ENCODE measurements at regions not wholly inside any gene's neighbourhood (a gene's known extent, or its start where the extent isn't known, plus 50 kb on each side); places are given as distances from the start of the nearest gene placed in this dataset.

DNA sequence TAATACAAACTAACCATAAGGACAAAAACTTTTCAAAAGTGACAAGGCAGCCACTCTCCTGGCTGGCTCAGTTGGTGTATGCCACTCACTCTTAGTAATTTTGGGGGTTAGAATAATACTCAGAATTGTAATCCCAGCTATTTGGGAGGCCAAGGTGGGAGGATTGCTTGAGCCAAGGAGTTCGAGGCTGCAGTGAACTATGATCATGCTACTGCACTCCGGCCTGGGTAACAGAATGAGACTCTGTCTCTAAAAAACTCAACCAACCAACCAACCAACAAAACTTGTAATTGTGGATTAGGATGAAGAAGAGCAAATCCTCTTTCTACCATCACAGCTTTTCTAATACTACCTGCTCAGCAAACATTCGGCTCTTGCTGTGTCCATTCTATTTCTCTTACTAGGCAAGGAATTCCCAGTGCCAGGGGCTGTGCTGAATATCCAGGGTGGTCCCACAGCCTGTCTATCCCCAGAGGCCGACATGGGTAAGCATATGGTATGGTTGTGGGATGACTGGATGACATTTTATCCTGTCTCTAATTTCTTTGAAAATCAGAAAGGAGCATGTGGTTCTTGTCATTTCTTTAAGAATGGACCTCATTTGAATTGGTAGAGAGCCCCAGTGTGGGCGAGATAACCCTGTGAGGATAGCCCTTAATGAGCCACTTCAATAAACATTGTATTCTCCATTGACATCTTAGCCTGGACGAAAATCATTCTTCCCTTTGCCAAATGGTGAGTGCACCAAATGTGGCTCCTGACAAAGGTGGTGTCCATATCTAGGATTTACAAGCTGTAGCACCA, 220.1 kb downstream of the MYCN start:
- no peak for DNase-seq (ENCODE audit: low read depth in 2 of 2)

- no peak for DNase-seq (ENCODE audit: low read depth in 2 of 2)
Measured at GRCh38 chr2:16156411-16156810, 216.1 kb downstream of the MYCN start.

- DNase-seq (ENCODE audit: low read depth in 2 of 2): no peak
Measured at GRCh38 chr2:16155766-16156165, 215.4 kb downstream of the MYCN start.

GRCh38 chr2:16155366-16155765, 215.0 kb downstream of the MYCN start:
- no peak for DNase-seq (ENCODE audit: low read depth in 2 of 2)

DNA sequence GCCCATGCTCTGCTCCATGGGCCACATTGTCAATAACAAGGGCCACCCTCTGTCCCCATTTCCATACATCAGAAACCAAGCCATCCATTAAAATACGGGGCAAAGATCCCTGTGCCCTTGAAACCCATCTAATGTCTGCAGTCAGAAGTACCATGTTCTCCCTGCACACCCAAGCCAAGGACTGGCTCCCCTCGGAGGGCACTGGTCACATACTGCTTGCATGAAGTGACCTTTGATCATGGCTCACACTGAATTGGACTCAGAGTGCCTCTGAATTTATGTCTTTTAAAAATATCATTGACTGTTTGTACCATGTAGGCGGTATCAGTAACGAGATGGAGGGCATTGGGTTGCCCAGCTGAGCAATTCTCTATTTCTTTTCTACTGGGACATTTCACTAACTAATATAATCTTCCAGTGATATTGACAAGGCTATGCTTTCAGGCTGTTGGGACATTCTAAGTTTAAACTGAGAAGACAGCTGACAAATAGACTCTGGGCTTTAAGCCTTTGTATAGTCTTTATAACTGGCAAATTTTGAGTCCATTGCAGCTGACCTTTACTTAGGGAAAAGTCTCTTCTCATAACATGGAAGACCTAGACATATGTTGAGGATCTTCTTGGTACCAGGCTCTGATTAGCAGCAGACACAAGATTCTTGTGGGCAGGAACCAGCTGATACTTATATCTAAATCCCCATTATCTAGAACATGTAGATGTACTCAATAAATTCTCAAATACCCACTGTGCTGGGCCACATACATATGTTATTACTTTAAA, 214.3 kb downstream of the MYCN start:
- DNase-seq (ENCODE audit: low read depth in 2 of 2): no peak

- DNase-seq (ENCODE audit: low read depth in 2 of 2): no peak
Measured at GRCh38 chr2:16154061-16154460, 213.7 kb downstream of the MYCN start.

DNA sequence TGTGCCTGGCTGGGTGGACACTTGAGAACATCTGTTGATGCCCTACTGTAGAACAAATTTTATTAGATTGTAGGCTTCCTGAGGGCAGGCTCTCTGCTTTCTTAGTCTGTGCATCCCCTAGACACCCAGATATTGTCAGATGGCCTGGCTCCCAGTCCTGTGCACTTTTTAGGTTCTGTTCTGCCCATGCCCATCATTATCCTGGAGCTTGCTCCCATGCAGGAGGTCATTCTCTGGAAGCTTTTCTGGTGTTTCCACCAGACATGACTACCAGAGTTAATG, 213.3 kb downstream of the MYCN start:
- no peak for DNase-seq (ENCODE audit: low read depth in 2 of 2)

DNA sequence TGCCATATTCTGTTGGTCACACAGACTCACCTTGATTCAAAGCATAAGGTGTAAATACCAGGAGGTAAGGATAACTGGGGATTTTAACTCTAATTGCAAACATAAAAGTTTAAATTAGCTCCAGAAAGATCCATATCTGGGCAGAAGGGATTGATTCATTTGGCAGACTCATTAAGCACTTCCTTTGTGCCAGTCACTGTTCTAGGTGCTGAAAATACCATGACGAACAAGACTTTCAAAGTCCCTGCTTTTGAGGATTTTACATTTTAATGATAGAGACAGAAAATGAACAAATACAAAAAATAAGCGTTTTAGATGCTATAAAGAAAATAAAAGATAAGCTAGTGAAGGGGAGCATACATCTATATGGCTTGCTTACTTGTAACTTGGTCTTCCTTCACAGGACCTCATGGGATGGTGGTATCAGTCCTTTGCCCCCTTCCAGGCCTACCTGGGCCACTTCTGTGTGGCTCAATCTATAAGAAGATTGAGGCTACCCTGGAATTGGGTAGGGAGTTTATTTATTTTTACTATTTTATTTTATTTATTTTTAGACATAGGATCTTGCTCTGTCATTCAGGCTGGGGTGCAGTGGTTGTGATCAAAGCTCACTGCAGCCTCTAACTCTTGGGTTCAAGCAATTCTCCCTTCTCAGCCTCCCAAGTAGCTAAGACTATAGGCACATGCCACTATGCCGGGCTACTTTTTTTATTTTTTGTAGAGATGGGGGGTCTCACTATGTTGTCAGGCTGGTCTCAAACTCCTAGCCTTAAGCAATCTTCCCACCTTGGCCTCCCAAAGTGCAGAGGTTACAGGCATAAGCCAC, 212.8 kb downstream of the MYCN start:
- no peak for DNase-seq (ENCODE audit: low read depth in 2 of 2)

DNA sequence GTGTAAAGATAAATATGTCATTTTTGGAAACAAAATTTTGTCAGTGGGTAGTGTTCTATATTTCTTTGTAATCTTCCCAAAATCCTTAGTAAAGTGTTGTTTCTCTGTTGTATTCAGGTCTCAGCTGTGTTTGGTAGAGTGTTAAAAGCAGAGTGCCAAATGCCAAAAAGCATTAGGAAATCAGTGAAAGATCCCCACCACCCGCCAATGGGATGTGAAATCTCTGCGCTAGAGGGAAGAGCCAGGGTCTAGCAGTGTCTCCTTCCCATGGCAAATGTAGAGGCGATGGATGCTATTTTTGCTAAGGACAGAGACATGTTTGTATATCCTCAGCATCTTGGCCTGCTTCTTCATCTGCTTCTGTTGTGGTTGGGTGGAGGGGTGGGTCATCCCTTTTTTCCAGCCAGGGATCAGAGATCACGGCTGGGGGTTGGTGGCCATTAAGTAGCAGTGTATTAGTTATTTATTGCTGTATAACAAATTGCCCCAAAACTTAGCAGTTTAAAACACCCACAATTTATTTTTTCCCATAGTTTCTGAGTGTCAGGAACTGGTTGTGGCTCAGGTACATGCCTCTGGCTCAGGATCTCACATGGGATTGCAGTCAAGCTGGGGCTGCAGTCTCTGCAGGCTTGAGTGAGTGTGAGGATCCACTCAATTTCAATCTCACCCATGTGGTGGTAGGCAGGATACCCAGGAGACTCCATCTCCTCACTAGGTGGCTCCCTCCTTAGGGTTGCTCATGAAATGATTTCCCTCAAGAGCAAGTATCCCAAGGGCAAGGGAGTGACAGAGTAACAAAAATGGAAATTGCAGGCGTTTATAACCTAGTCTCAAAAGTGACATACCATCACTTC, 211.9 kb downstream of the MYCN start:
- DNase-seq (ENCODE audit: low read depth in 2 of 2): no peak

DNA sequence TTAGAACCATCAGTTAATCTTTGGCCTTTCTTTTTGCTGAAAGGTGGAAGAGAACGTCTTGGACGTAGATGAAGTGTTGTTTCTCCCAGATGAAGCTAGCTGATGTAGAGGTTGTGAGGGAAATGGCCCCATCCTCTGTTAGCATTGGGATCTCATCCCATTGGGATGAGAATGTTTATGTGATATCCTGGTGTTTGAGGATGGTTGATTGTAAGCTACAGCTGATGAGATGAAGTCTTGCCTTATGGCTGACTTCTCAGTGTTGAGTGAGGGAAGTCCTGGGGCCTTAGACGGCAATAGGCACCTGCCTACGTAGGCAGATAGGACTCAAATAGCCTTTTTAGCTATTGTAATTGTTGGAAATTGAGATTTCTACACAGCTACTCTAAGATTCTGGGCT, 211.3 kb downstream of the MYCN start:
- no peak for DNase-seq (ENCODE audit: low read depth in 2 of 2)

DNA sequence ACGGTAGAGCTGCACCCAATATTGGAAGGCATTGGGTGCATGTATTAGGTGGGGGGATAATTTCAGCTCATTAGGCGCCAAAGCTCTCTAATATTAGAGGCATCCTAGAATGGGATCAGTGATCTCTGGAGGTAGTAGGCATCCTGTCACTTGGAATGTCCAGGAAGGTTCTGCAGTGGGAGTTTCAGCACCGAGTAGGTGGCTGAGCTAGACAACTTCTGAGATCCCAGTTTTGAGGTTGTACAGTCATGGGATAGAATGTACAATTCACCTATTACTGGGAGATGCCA, 210.9 kb downstream of the MYCN start:
- DNase-seq (ENCODE audit: low read depth in 2 of 2): no peak

- no peak for DNase-seq (ENCODE audit: low read depth in 2 of 2)
Measured at GRCh38 chr2:16150456-16151280, 210.3 kb downstream of the MYCN start.

DNA sequence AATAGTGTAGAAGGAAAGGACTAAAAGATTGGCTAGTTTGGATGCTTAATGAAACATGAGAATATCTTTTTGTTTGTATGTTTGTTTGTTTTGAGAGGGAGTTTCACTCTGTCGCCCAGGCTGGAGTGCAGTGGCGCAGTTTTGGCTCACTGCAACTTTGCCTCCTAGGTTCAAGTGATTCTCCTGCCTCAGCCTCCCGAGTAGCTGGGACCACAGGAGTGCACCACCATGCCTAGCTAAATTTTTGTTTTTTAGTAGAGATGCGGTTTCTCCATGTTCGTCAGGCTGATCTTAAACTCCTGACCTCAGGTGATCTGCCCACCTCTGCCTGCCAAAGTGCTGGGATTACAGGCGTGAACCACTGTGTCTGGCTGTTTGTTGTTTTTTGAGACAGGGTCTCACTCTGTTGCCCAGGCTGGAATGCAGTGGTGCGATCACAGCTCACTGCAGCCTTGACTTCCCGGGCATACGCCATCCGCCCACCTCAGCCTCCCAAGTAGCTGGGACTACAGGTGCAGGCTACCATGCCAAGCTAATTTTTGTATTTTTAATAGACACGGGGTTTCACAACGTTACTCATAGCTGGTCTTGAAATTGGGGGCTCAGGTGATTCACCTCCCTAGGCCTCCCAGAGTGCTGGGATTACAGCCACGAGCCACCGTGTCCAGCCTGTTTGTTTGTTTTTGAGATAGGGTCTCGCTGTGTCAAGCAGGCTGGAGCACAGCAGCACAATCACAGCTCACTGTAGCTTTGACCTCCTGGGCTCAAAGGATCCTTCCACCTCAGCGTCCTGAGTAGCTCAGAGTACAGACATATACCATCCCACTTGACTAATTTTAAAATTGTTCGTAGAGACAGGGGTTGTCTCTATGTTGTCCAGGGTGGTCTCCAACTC, 209.2 kb downstream of the MYCN start:
- no peak for DNase-seq (ENCODE audit: low read depth in 2 of 2)

DNA sequence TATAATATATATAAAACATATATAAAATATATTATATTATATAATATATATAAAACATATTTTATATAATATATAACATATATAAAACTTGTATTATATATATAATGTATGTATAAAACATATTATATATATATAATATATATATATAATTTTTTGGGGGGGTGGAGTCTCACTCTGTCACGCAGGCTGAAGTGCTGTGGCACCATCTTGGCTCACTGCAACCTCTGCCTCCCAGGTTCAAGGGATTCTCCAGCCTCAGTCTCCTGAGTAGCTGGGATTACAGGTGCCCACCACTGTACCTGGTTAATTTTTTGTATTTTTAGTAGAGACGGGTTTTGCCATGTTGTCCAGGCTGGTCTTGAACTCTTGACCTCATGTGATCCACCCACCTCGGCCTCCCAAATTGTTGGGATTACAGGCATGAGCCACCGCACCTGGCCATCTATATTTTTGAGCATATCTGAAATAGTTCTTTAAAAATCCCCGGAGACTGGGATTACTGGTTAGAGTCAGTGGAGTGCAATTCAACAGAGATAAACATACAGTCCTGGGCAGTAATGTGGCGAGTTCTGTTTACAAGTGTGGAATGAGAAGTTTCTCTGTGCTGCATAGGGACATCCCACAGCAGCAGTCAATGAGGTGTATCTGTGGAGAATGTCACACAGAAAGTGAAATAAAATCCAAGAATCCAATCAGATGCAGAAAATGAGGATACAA, 208.4 kb downstream of the MYCN start:
- DNase-seq (ENCODE audit: low read depth in 2 of 2): no peak

DNA sequence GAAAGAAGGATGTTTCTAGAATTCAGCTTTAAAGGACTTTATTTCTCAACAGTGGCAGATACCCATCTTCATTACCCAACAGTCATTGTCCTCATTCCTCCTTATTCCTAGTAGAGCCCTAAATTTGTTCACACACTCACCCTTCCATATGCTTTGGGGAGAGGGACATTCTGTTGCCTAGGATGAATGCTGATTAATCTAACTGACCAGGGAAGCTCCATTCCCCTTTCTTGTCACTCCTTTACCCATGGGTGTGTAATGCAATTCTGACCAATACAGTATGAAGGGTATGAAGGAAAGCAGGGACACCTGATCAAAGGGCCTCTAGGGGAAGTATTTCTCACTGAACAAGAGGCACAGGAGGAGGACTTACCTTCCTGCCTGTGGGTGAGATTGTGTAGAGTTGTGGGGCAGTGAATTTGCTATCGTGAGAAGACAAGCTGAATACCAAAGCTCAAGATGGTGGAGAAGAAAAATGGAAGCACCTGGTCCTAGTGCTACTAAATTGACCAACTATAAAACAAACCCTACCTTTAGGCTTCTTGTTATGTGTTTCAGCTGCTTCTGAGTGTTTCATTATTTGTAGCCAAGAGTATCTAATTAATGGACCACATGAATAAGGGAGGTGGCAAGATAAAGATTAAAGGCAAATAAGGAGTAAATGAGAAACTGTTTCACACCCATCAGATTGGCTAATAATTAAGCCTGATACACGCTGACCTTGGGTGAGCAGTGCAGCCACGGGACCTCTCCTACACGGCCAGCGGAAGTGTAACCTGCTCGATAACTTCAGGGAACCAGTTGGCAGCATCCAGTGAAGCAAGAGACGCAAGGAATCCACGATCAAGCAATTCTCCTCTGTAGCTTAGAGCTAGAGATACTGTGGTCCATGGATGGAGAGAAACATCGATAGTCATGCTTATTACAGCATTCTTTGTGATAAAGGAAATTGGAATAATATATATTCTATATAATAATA, 202.3 kb downstream of the MYCN start:
- DNase-seq (ENCODE audit: low read depth in 2 of 2): no peak

DNA sequence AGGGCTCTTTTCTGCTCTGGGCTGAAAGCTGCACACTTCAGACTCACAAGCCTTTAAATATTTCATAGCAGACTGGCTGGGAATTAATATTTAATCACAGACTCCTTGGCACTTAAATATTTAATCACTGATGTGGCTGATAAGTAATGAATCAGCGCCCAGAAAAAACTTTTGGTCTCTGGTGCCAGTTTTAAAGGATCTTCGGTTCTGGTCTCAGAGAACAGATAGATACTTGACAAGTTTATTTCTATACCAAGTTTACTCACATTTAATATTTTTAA, 201.2 kb downstream of the MYCN start:
- no peak for DNase-seq (ENCODE audit: low read depth in 2 of 2)

DNA sequence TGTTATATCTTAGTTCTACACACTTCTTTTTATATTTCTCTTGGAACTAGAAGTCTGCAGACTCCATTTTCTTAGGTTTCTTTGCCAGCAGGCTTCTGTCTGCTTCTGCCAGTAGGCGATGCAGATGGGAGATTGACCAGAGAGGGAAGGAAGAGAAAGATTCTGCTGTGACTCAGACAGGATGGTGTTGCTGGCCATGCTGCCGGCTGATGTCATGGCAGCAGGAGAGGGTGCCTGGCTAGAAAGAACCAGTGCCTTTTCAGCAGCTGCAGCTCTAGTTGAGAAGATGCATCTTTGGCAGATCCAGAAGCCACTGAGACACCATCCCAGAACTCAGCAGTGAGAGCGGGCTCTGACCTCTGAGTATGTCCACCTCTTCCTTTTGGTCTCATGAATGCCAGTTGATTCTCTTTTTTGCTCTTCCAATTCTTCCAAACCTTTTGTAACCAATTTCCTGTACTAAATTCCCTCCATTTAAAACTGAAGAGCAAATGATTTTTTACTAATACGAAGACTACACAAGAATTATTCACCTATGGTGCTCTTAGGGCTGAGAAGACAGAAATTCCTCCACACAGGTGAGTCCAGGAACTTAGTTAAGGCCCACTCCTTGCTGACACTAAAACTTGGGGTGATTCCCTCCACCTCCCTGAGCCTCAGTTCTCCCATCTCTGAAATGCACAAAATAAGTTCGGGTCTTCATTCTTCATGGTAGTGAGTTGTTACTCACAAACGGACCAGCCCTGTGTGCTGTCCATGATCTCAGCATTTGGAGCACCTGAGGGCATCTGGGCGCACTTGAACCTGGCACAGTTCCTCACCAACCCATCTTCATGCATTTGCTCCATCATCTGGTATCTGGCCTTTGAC, 200.7 kb downstream of the MYCN start:
- no peak for DNase-seq (ENCODE audit: low read depth in 2 of 2)
